Bronchial epithelial cell (primary cell): ENCODE measurements at regions not wholly inside any gene's neighbourhood (a gene's known extent, or its start where the extent isn't known, plus 50 kb on each side); places are given as distances from the start of the nearest gene placed in this dataset.

Source experiments
- DNase-seq: peaks from one replicate; pipeline ENCODE4 v3.0.0-alpha.2; 2010; ENCODE audit warnings: low read depth
- FAIRE-seq: peaks from 2 replicates; lab custom pipeline; 2011; peaks lifted over from hg19 to GRCh38; lab: Jason Lieb, UNC
- H3K27me3 ChIP-seq: 2 replicates; pipeline ENCODE4 v1.5.1; 2011; ENCODE audit warnings: low read length; ENCODE audit not compliant: control insufficient read depth, insufficient read depth
- H3K36me3 ChIP-seq: 2 replicates; pipeline ENCODE4 v1.5.1; 2011; ENCODE audit warnings: low read length; ENCODE audit not compliant: control insufficient read depth, insufficient read depth
- H3K4me3 ChIP-seq: 2 replicates; pipeline ENCODE4 v1.5.1; 2011; ENCODE audit warnings: mild to moderate bottlenecking, low read depth, low read length, control low read depth
- CTCF ChIP-seq: IDR thresholded peaks from 2 replicates; pipeline ENCODE4 v1.5.1; 2011; ENCODE audit warnings: mild to moderate bottlenecking, moderate library complexity, low read length, control low read depth, inconsistent platforms; ENCODE audit not compliant: insufficient read depth, severe bottlenecking

- Histone ChIP-seq H3K4me3 (no peak overlapping the region), H3K36me3 (no peaks in the 10 kb centered on the region), H3K27me3 (peaks cover 2% of the 10 kb centered on the region)
- DNase-seq = no peak
- TF ChIP-seq CTCF = no peak
- FAIRE-seq = no peak
These were observed 61.1 kb upstream of the SEM1 start for GRCh38 chr7:96770758-96771157.

- no peak for FAIRE-seq
- peaks cover 2% of the 10 kb centered on the region for H3K27me3 ChIP-seq
These were observed 62.6 kb upstream of the SEM1 start for GRCh38 chr7:96772139-96772694.

GRCh38 chr7:96773483-96773882, 63.8 kb upstream of the SEM1 start:
- Histone ChIP-seq H3K27me3 (peaks cover 2% of the 10 kb centered on the region), H3K36me3 (no peaks in the 10 kb centered on the region), H3K4me3 (no peak overlapping the region)
- no peak for TF ChIP-seq CTCF
- DNase-seq (no peak), FAIRE-seq (no peak)

More at GRCh38 chr7:96772139-96772694, 62.6 kb upstream of the SEM1 start:
- H3K4me3 ChIP-seq = no peak overlapping the region
- no peaks in the 10 kb centered on the region for H3K36me3 ChIP-seq
- DNase-seq = no peak
- TF ChIP-seq CTCF = no peak

- Histone ChIP-seq H3K27me3 (peaks cover 2% of the 10 kb centered on the region), H3K4me3 (no peak overlapping the region), H3K36me3 (no peaks in the 10 kb centered on the region)
- DNase-seq (no peak), FAIRE-seq (no peak)
- no peak for TF ChIP-seq CTCF
These were observed 64.7 kb upstream of the SEM1 start for GRCh38 chr7:96774358-96774757.

- TF ChIP-seq CTCF = no peak
- no peak overlapping the region for H3K4me3 ChIP-seq
- H3K36me3 ChIP-seq = no peaks in the 10 kb centered on the region
- H3K27me3 ChIP-seq = peaks cover 2% of the 10 kb centered on the region
- DNase-seq (no peak), FAIRE-seq (no peak)
These were observed 65.4 kb upstream of the SEM1 start for GRCh38 chr7:96775046-96775445.

- Histone ChIP-seq H3K4me3 (no peak overlapping the region), H3K36me3 (no peaks in the 10 kb centered on the region), H3K27me3 (no peaks in the 10 kb centered on the region)
- TF ChIP-seq CTCF = peak; percentile 23
- DNase-seq (peak; percentile 22), FAIRE-seq (no peak)
These were observed 68.6 kb upstream of the SEM1 start for GRCh38 chr7:96778263-96778662.
